ENCODE measurements at regions not wholly inside any gene's neighbourhood (a gene's known extent, or its start where the extent isn't known, plus 50 kb on each side); places are given as distances from the start of the nearest gene placed in this dataset.

GRCh38 chr2:122999258-122999657 lies 1025.8 kb upstream of the CNTNAP5 start:
- POLR2A ChIA-PET = no interaction called here

DNA sequence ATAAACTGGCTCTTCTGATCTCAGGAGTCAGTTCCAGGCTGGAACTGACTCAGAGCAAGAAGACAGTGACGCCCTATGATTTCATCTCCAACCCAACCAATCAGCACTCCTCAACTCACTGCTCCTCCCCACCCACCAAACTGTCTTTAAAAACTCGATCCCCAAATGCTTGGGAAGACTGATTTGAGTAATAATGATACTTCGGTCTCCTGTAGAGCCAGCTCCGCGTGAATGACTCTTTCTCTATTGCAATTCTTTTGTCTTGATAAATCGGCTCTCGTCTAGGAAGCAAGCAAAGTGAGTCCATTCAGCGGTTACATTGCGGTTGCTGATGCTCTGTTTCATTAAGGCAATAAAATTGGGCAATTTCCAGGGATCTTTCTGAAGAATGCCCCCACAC lies 1025.3 kb upstream of the CNTNAP5 start:
- no peaks in the 10 kb centered on the region for H3K27me3 Mint-ChIP-seq (ENCODE audit: insufficient read depth, unreplicated experiment)
- ChIA-PET POLR2A (no interaction called here), CTCF (no interaction called here)
- intact Hi-C loops (cut with micrococcal nuclease) = no loop called here
- TF ChIP-seq, protein P1, sequence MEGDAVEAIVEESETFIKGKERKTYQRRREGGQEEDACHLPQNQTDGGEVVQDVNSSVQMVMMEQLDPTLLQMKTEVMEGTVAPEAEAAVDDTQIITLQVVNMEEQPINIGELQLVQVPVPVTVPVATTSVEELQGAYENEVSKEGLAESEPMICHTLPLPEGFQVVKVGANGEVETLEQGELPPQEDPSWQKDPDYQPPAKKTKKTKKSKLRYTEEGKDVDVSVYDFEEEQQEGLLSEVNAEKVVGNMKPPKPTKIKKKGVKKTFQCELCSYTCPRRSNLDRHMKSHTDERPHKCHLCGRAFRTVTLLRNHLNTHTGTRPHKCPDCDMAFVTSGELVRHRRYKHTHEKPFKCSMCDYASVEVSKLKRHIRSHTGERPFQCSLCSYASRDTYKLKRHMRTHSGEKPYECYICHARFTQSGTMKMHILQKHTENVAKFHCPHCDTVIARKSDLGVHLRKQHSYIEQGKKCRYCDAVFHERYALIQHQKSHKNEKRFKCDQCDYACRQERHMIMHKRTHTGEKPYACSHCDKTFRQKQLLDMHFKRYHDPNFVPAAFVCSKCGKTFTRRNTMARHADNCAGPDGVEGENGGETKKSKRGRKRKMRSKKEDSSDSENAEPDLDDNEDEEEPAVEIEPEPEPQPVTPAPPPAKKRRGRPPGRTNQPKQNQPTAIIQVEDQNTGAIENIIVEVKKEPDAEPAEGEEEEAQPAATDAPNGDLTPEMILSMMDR (IDR thresholded peaks at IDR 0.05; ENCODE audit: unreplicated experiment) = no peak
- no peaks in the 10 kb centered on the region for H3K36me3 Mint-ChIP-seq (ENCODE audit: insufficient read depth, unreplicated experiment)
- peaks cover 8% of the 10 kb centered on the region for H3K9me3 Mint-ChIP-seq (ENCODE audit: unreplicated experiment)
- no TSS peak for BruUV-seq (replicated peaks)
- no peak overlapping the region for H3K27ac Mint-ChIP-seq (ENCODE audit: low read depth, unreplicated experiment)
- no peak for DNase-seq (ENCODE audit: unreplicated experiment)
- H3K4me1 Mint-ChIP-seq (ENCODE audit: insufficient read depth, unreplicated experiment) = no peaks in the 10 kb centered on the region
- H3K4me3 Mint-ChIP-seq (ENCODE audit: unreplicated experiment) = no peak overlapping the region

More at GRCh38 chr2:122999258-122999657, 1025.8 kb upstream of the CNTNAP5 start:
- CTCF ChIA-PET = no interaction called here
- Mint-ChIP-seq H3K27me3 (ENCODE audit: insufficient read depth, unreplicated experiment) (no peaks in the 10 kb centered on the region), H3K36me3 (ENCODE audit: insufficient read depth, unreplicated experiment) (no peaks in the 10 kb centered on the region), H3K9me3 (ENCODE audit: unreplicated experiment) (peaks cover 8% of the 10 kb centered on the region), H3K4me1 (ENCODE audit: insufficient read depth, unreplicated experiment) (no peaks in the 10 kb centered on the region), H3K4me3 (ENCODE audit: unreplicated experiment) (no peak overlapping the region), H3K27ac (ENCODE audit: low read depth, unreplicated experiment) (no peak overlapping the region)
- no peak for DNase-seq (ENCODE audit: unreplicated experiment)
- BruUV-seq (replicated peaks) = no TSS peak
- TF ChIP-seq, protein P1 (IDR thresholded peaks at IDR 0.05; ENCODE audit: unreplicated experiment) = no peak
- intact Hi-C loops (cut with micrococcal nuclease) = no loop called here

DNA sequence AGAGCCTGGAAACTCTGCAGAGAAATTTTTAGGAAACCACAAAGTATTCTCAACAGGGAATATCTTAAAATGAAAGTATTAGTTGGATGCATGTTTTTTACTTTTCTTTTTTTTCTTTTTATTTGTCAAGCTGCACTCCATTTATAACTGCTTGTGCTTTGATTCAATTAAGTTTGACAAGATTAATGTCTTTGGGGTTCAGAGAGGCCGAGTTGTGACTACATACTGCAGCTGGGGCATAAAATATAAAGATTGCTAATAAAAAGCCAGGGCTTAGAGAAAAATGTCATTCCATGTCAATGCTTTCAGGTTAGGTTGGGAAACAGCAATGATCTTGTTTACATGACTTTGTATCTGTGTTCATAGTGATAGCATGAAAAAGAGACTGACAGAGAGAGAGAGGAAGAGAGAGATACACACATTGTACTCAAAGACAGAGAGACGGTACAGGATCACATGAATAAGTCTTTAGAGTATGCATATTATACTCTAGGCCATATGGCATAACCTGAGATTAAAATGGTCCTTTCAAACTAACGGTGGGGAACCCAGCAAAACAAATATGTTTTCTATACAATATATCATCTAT lies 1022.3 kb upstream of the CNTNAP5 start:
- Mint-ChIP-seq H3K4me1 (ENCODE audit: insufficient read depth, unreplicated experiment) (no peaks in the 10 kb centered on the region), H3K9me3 (ENCODE audit: unreplicated experiment) (peaks cover 22% of the 10 kb centered on the region), H3K27me3 (ENCODE audit: insufficient read depth, unreplicated experiment) (no peaks in the 10 kb centered on the region), H3K4me3 (ENCODE audit: unreplicated experiment) (no peak overlapping the region), H3K27ac (ENCODE audit: low read depth, unreplicated experiment) (no peak overlapping the region), H3K36me3 (ENCODE audit: insufficient read depth, unreplicated experiment) (no peaks in the 10 kb centered on the region)
- POLR2A ChIA-PET = no interaction called here
- DNase-seq (ENCODE audit: unreplicated experiment) = no peak
- CTCF ChIA-PET = no interaction called here
- TF ChIP-seq, protein P1 (IDR thresholded peaks at IDR 0.05; ENCODE audit: unreplicated experiment) = no peak
- BruUV-seq (replicated peaks) = no TSS peak
- intact Hi-C loops (cut with micrococcal nuclease) = no loop called here

DNA sequence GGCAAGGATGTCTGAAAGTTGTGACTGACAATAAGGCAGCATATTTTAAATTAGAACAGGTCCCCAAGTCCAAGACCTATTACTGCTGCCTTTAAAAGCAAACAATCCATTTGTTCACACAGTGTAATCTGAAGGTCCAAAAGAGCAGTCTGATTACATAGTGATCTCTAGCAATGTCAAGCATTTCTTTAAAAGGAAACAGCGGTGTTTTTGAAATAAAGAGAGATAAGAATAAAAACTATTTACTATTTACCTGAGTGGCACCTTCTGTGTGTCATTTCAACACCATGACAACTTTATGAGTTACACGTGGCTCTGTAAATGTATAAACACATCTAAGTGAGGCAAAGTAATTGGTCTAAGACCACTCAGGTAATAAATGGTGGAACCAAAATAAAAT lies 1009.9 kb upstream of the CNTNAP5 start:
- intact Hi-C loops (cut with micrococcal nuclease) = no loop called here
- ChIA-PET POLR2A (no interaction called here), CTCF (no interaction called here)
- DNase-seq (ENCODE audit: unreplicated experiment) = no peak
- Mint-ChIP-seq H3K27ac (ENCODE audit: low read depth, unreplicated experiment) (no peak overlapping the region), H3K4me1 (ENCODE audit: insufficient read depth, unreplicated experiment) (no peaks in the 10 kb centered on the region), H3K9me3 (ENCODE audit: unreplicated experiment) (no peaks in the 10 kb centered on the region), H3K36me3 (ENCODE audit: insufficient read depth, unreplicated experiment) (no peaks in the 10 kb centered on the region), H3K4me3 (ENCODE audit: unreplicated experiment) (no peak overlapping the region), H3K27me3 (ENCODE audit: insufficient read depth, unreplicated experiment) (no peaks in the 10 kb centered on the region)
- BruUV-seq (replicated peaks) = no TSS peak
- TF ChIP-seq, protein P1 (IDR thresholded peaks at IDR 0.05; ENCODE audit: unreplicated experiment) = no peak
